Esophagus muscularis mucosa (tissue), 3 donors: ENCODE measurements at regions not wholly inside any gene's neighbourhood (a gene's known extent, or its start where the extent isn't known, plus 50 kb on each side); places are given as distances from the start of the nearest gene placed in this dataset.

Experiments used
- CTCF ChIP-seq, 3 experiments: fragments of 200-600 bp in 2 of 3; fragments of 450-650 bp in 1 of 3; sonication (generic) in 2 of 3; IDR thresholded peaks; one replicate each; pipeline ENCODE4 v1.5.1; 2017 to 2019; ENCODE audit warnings: antibody characterized with exemption in 3 of 3, mild to moderate bottlenecking in 2 of 3, moderate library complexity in 1 of 3
- POLR2A ChIP-seq: fragments of 450-650 bp; IDR thresholded peaks from one replicate; pipeline ENCODE4 v1.6.1; 2017; ENCODE audit warnings: antibody characterized with exemption, moderate library complexity, mild to moderate bottlenecking, low read depth

GRCh38 chr10:125407557-125407956 lies 247.2 kb upstream of the CTBP2 start:
- TF ChIP-seq CTCF (IDR thresholded peaks at IDR 0.05) = no peak
- no peak for TF ChIP-seq POLR2A
